ENCODE measurements at regions not wholly inside any gene's neighbourhood (a gene's known extent, or its start where the extent isn't known, plus 50 kb on each side); places are given as distances from the start of the nearest gene placed in this dataset.

DNA sequence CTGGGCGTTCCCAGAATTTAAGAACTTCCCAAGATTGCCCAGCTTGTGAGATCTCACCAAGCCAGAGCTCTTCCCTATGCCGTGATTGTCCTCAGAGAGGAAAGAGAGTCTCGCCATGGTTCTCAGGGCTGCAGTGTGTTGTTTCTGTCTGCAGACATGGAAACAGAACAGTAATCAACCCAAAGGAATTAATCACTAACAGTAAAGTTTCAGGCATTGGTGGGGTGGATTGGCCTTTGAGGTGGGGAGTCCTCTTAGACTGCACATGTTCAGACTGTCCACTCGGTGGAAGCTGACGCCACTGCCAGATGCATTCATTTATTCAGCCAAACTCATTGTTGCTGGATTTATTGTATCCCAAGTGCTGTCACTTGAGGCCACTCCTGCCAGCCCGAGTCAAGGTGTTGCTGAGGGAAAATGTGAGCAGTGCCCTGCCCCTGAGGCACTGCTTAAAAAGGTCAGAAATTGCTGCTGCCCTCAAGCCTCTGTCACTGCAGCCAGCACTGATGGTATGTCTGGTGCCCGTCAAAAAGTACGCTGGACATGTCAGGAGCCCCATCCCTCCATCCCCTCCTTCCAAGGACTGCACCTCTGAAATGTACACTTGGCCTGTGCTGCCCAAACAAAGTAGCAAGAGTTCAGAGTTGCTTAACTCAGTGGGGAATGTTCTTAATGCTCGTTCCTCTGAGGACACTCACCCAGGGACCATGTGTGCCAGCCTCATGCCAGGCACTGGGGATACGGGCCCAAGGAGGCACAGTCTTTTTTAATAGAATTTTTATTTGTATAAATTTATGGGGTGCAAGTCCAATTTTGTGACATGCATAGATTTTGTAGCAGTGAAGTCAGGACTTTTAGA is 201.0 kb downstream of the GLI2 start:
- peak; percentile 49 for DNase-seq (ENCODE audit: low read depth, low spot score)

DNA sequence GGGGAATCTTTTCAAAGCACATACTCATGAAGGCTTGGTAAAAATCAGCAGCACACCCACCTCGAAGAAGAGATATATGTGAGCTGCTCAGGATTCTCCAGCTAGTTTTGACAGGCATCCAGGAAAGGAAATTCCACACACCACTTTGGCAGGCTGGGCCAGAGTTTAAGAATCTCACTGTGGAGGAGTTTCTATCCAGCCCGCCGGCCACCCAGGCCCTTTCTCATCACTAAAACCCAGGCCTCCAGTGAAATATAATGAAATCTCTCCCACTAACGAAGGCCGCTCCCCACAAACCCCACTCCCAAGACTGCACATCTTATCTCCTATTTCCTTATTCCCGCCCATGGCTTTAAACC is 202.0 kb downstream of the GLI2 start:
- no peak for DNase-seq (ENCODE audit: low read depth, low spot score)

DNA sequence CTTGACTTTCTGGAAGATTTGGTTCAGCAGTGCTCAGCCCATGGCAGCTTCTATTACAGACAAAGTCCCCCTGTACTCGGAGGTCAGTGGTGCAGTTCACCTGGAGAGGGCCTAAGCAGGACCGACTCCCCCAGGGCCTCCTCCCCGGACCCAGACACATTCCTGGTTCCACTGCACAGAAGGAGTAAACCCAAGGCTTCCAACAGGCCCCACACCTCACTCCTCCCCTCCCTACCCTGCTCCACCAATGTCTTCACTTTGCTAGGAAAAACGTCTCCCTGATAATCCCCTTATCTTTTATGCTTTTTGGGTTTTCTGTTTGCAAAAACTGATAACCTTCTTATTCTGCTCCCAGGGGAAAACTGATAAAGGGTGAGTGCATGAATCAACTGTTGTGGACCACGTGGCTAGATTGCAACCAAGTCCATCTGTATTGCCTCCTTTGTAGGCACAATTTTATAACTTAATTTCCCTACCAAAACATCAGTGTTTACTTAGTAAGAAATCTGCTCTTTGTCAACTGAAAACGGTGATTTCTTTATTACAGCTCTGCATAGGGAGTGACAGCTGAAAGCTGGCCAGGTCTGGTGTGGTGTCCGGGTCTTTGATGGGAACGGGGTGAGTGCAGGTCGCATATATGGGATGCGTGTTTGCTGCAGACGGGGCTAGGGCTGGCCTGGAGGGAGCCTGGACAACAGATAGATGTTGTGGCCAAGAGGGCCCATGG is 202.5 kb downstream of the GLI2 start:
- DNase-seq (ENCODE audit: low read depth, low spot score), result peak; percentile 64

DNA sequence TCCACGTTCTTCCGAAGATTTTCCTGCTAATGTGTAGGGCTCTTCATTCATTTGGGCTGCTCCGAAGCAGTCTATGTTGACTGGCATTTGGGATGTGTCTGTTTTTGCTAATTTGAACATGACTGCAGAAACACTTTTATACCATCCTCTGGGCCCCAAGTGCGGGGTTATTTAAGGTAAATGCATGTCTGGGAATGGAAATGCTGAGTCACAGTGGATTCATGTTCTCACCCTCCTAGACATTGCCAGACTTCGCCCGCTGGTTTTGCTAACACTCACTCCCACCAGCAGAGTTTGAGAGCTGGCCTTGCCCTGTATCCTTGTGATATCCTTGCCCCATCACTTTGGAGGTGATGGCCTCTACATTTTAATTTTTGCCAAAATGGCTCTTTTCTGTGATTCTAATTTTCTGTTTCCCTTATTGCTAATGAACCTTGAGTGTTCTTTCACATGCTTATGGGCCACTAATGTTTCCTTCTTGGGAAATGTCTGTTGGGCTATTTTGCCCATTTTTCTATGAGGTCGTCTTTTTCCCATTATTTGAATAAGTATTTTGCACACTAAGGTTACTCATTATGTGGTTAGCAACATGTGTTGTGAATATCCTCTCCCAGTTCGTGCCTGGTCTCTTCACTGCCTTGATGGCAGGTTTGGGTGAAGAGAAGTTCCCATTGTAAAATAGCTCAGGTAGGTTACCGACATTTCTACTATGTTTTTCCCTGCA is 204.1 kb downstream of the GLI2 start:
- no peak for DNase-seq (ENCODE audit: low read depth, low spot score)

DNA sequence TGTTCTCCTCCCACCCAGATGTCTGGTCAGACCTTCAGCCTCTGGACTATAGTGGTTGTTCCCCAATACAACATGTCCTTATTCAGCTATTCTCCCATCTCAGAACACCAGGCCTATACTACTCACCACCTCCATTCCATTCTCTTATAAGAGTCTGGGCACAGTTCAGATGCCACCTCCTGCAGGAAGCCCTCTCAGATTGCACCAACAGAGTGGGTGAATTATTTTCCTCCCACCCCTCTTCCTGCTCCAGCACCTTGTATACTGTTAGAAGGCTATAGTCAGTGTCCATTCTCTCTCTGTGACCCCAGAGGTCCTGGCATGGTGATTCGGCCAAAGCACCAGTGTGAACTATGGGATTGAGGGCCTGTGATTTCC is 204.6 kb downstream of the GLI2 start:
- no peak for DNase-seq (ENCODE audit: low read depth, low spot score)

DNA sequence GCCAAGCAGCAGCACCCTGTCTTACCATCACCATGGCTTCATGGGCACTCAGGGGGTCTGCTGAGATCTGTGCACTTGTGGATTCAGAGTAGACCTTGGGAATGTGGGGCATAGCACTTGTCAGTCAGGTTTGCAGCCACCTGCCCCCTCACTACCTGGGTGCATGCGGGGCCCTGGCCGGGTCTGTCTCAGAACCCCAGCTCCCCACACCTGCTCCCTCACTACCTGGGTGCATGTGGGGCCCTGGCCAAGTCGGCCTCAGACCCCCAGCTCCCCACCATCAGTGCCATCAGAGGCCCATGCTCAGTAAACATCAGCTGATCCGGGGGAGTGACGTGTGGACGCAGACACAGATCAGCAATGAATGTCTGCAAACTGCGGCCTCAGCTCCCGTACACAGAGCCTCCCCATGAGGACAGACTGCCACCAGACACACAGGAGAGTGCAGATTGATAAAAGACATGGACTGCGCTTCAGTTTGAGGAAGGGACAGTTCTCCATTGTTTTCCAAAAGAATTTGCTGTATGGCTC is 205.1 kb downstream of the GLI2 start:
- no peak for DNase-seq (ENCODE audit: low read depth, low spot score)

DNA sequence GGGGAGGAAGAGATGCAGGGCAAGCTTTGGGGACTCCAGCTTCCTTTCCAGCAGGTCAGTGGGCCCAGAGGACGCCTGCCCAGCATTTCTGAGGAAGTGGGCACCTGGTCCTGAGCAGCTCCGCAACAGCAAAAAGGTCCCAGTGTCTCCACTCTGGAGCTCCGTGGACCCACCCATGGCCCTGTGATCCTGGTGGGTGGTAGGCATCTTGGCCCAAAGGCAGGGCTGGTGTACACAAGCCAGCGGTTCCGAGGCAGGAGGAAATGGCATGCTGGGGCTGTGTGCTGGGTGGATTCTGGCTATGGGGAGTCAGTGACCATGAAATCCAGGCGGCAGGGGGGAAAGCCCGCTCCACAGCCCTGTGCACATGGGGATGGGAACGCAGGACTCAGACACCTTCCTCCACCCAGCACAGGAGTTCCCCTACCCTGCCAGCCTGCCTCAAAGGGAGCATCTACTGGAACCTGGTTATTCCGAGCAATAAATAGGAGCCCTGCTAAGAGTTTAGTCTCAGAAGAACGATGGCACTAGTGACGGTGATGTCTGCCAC is 206.0 kb downstream of the GLI2 start:
- no peak for DNase-seq (ENCODE audit: low read depth, low spot score)

DNA sequence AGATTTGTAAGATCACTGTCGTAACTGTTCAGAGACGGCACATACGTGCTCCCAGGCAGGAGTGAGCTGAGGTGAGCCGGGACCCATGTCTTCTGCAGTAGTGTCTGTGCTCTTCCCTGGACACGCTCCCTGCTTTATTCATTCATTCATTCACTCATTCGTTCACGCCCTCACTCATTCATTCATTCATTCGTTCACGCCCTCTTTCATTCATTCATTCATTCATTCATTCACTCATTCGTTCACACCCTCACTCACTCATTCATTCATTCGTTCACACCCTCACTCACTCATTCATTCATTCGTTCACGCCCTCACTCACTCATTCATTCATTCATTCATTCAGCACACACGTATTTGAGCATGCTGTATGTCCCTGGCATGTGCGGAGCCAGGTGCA is 207.0 kb downstream of the GLI2 start:
- no peak for DNase-seq (ENCODE audit: low read depth, low spot score)

DNA sequence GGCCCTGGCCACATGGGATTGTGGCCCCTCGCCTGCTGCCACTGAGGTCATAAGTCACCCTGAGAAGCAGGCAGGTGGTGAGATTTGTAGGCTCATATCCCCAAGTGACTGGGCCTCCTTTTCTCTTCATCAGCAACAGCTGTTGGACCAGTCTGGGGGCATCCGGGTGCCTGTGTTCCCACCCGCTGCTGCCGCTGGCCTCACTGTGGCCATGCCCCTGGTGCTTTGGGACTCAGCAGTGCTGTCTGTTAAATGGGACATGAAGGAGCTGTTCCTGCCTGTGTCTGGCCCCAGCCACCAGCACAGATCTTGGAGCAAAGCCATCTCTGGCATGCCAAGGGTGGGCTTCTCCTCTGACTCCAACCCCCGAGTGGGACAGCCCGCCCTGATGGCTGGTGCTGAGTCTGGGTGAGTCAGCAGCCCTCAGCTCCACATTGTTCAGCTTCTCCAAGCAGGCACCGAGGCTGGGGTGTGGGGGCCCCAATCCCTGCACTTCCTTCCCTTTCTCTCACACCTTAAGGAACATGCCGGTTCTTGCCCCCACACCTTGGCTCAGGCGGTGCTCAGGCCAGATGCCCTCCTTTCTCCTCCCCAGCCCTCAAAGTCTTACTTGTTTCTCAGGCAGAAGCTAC is 207.9 kb downstream of the GLI2 start:
- no peak for DNase-seq (ENCODE audit: low read depth, low spot score)

DNA sequence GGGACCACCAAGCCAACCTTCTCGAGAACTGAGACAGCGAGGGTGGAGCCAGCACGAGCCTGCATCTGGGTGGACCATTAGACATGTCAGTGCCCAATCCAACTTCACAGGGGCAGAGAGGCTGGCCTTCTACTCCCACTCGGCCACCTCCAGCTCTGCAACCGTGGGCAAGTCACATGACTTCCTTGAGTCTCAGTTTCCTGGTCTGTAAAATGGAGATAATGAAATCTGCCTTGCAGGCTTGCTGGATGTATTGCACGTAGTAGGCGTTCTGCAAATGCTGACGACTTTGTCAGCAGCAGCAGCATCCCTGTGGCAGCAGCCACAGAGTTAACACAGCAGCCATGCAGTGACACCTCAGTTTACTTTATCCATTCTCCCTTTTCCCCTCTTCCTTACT is 208.9 kb downstream of the GLI2 start:
- no peak for DNase-seq (ENCODE audit: low read depth, low spot score)

DNA sequence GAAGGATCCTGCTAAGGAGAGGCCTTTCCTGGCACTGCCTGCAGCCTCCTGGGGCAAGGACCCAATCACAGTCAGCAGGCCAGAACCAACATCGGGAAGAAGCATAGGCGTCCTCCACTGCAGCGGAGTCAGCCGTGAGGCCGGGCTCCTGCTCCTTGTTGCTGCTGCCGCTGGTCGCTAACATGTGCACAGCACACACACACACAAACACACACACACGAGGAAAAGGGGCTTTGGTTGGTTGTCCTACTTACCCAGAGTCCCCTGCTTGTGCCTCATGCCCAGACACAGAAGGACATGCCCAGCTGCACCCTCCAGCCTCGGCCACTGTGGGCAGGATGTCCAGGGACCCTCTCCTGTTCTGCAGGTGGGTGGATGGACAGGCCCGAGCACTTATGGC is 209.4 kb downstream of the GLI2 start:
- DNase-seq (ENCODE audit: low read depth, low spot score), result no peak

DNA sequence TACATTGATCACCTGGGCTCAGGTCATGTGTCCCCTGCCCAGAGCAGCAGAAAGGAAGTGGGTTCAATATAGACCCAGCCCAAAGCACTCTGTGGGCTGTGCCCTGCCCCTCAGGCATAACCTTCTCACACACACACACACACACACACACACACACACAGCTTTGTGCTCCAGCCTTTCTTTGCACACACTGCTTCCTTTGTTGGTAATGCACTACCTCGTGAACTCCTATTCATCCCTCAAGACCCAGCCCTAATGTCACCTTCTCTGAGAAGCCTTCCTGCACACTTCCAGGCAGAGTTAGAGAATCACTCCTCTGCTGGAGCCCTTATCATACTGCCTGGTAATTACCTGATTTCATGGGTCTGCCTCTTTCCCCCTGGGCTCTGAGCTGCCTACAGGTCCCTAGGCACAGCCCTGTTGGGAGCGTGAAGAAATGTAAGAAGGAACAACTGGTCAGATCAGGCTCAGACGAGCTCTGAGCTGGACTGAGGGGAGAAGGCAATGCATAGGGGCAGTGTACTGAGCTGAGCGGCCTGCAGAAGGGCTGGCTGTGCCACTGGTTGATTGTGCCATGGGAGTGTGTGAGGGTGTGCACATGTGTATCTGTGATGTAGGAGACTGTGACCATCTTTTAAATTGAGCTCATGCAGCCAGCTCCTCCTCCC is 210.3 kb downstream of the GLI2 start:
- DNase-seq (ENCODE audit: low read depth, low spot score), result peak; percentile 49

DNA sequence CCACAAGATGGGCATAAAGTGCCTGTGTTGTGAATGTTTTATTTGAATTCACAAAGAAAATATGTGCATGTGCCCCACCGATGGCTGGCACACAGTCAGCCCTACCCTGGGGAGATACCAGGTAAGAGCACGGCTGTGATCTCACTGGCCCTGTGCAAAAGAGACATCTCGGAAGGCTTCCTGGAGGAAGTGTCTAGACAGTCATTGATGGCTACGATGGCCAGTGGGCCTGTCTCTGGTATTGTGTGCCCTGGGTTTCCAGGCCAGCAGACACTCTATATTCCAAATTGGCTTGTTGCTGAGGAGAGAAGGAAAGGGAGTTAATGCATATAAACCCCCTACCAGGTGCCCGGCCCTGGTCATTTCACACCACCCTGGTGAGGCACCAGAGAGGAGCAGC is 211.7 kb downstream of the GLI2 start:
- DNase-seq (ENCODE audit: low read depth, low spot score), result no peak

DNA sequence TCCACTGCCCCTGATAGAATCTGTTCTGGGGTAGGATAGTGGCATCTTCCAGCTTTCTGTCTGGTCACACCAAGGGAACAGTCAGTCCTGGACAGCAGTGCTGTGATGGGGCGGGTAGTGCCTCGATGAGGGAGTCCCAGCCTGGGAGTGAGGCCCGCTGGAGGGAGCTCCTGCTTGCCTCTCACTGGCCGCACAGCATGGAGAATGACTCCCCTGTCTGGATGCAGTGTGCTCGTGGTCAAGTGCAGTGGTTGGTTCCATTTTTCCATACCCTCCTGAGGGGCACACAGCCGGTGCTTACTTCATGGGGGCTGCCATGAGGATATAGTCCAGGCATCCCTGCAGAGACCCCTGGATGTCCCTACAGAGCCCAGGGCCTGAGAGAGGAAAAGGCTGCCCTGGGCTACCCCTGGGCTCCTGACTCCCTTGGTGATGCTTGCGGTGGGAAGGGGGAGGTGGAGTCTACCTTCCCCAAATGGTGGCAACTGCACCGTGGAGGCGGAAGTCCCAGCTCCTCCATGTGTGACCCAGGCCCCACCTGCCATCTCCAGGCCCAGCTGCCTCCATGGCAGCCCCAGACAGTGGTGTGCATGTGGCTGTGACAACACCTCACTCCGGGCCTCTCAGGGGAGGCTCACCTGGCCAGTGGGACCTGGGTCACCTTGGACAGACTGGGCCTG is 212.5 kb downstream of the GLI2 start:
- no peak for DNase-seq (ENCODE audit: low read depth, low spot score)

DNA sequence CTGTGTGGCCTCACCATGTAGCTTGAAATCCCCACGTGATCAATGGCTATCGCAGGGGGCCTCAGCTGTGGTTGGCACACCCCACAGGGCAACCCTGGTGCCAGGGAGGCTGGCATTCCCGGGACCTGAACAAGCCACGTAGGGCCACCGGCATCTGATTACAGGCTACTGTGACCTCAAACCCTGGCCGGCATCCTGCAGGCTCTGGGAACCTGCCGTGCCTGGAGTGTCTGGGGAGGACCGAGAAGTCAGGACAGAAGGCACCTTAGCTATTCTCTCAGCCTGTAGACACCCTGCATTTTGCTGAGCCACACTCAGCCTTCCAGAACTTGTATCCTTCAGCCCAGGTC is 213.0 kb downstream of the GLI2 start:
- no peak for DNase-seq (ENCODE audit: low read depth, low spot score)

DNA sequence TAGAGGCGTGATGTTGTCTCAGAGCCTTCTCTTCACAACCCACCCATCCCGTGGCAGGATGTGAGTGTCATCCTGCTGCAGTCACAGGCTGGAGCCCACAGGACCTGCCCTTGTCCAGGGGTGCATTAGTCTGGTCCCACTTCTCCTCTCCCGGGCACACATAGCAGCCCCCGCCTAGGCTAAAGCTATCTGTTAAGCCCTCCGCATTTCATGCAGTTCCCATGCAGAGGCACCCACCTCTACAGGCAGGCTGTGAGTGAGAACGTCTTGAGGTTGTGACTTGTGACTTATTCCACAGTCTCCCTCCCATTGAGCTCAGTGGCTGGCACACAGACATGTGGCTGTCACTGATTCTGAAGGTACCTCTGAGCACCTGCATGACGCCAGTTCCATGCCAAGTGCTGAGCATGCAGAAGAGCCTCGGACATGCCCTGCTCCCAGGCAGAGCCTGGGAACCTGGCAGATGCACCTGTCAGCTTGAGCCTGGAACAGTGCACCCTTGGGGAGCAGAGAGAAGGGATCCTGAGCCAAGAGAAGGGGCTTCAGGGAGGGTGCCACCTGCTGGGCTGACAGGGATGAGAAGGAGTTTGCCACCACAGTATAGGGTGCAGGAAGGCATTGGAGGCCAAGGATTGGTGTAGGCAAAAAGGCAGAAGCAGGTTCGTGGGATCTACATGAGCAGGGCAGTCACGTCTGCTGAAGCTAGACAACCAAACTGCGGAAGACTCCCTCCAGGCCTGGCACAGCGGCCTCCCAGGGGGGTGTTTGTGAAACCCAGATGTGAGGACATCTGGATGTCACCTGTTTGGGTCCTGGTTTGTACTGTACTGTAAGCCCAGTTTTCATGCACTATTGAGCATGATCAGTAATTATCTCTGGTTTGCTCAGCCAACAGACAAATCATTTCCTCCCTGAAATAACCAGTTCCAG is 213.6 kb downstream of the GLI2 start:
- DNase-seq (ENCODE audit: low read depth, low spot score), result no peak

DNA sequence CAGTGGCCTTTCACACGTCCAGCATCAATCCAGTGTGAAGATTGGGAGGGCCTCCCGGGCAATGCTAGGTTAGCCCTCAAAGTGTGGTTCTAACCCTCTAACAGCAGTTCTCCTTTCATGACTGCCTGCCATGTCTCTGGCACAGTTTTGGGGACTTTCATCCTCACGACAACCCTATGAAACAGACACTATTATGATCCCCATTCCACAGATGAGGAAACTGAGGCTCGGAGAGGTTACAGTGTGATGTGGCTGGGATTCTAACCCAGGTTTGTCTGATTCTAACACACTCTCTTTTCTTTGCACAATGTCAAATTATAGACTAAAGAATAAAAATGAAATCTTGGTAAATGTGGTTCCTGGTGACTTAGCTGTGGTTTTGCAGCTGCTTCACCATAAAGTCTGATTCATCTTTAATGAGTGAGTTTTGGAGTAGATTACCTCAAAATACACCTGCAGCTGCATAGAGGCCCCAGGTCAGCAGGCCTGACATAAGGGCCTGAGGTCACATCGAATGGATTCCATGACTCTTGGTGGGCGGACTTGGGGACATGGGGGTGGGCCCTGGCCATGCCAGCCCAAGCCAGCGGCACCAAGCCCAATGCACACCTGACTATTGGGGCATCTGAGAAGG is 214.4 kb downstream of the GLI2 start:
- no peak for DNase-seq (ENCODE audit: low read depth, low spot score)

DNA sequence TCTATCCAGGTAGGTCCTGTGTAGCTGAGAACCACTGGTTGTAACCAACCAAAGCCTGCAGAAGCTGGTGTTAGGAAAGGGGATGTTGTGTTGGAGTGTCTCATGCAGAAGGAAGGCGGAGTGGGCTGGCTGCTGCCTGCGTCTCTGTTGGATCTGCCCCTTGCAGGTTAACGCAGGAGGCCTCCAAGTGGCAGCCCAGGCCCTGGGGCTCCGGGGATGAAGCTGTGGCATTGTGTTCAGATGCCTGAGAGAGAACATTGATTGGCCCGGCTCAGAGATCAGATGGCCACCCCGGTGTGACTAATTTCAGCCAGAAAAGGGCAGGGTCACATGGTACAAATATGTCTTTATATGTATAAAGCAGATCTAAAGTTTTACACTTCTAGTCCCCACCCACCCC is 216.0 kb downstream of the GLI2 start:
- DNase-seq (ENCODE audit: low read depth, low spot score), result peak; percentile 42

DNA sequence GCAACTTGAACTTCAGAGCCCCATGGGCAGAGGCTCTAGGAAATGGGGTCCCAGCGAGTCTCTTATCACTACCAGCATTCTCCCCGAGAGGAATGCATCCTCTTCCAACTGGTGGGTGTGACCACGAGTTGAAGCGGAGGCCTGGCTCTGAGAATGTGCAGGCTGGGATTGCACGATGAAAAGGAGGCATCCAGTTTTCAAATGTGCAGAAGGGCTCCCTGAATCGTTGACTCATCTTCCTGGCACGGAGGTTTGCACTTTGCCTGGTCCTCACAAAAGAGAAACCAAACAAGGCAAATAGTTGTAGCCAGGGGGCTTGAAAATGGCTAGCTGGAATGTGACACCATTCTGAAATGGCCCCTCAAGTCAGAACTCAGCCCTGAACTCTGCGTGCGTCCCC is 216.7 kb downstream of the GLI2 start:
- DNase-seq (ENCODE audit: low read depth, low spot score), result peak; percentile 44
